Pancreas (tissue), 10 donors: ENCODE measurements at regions not wholly inside any gene's neighbourhood (a gene's known extent, or its start where the extent isn't known, plus 50 kb on each side); places are given as distances from the start of the nearest gene placed in this dataset.

Source experiments
- ATAC-seq, 4 donors: fragments of 200-7000 bp; cut with Tn5 transposase; one replicate each; pipeline versions ENCODE4 v1.8.0 to v1.9.1; 2020; ENCODE audit warnings: mild to moderate bottlenecking in 4 of 4, moderate library complexity in 4 of 4
- DNase-seq, 6 donors: peaks; one replicate each; pipeline ENCODE4 v3.0.0-alpha.2; 2020
- FAIRE-seq: peaks from 2 replicates; lab custom pipeline; 2012; peaks lifted over from hg19 to GRCh38; lab: Jason Lieb, UNC
- H3K27ac ChIP-seq, 4 donors: fragments of 200-600 bp; sonication (generic); 1 replicate in 3 of 4; 2 replicates in 1 of 4; pipeline versions ENCODE4 v1.5.0 to v1.8.0; 2020
- H3K27me3 ChIP-seq, 4 donors: fragments of 200-600 bp; one replicate each; pipeline ENCODE4 v1.8.0; 2021
- H3K36me3 ChIP-seq, 3 donors: fragments of 200-600 bp; sonication (generic) in 1 of 3; one replicate each; pipeline versions ENCODE4 v1.5.0 to v1.8.0; 2020 to 2021
- H3K4me1 ChIP-seq, 3 donors: fragments of 200-600 bp; one replicate each; pipeline ENCODE4 v1.8.0; 2021
- H3K4me3 ChIP-seq, 4 donors: fragments of 200-600 bp; sonication (generic) in 2 of 4; one replicate each; pipeline versions ENCODE4 v1.5.0 to v1.8.0; 2020 to 2021
- H3K9me3 ChIP-seq, 4 donors: fragments of 200-600 bp; one replicate each; pipeline ENCODE4 v1.8.0; 2021
- WGBS, 2 donors: extraction: QIAGEN DNeasy Blood & Tissue Kit; methylation state at CpG; one replicate each; pipeline ENCODE4 v1.1.7; 2013; 5-methylcytosine and 5-hydroxymethylcytosine counted together
- intact Hi-C, 3 donors: fragments of 100-400 bp; cut with DNase I; formaldehyde crosslinking; loops; one replicate each; pipeline versions ENCODE4 v1.11.1 to v1.14.2; 2022
- TF ChIP-seq, protein P1 (sequence below), 4 donors: fragments of 200-600 bp; sonication (generic) in 3 of 4; IDR thresholded peaks; one replicate each; pipeline versions ENCODE4 v1.5.0 to v1.8.0; 2021; ENCODE audit warnings: antibody characterized with exemption in 4 of 4
- donor health status: healthy with polysubstance abuse.
- donor health status: DM: no; HTN: no; CAD: no; lungs with moderate emphysema.
- donor health status: DM: no; HTN: no; CAD: no.
- donor health status: control.
- donor health status: control.
- donor health status: Bipolar disorder and iron deficiency.
- donor health status: DM: yes; HTN: yes; CAD: no.
- donor health status: DM: no; HTN: no; CAD: no.
- donor health status: DM: no; HTN: no; CAD: no.
- donor health status: DM: yes; HTN: yes; CAD: no.

- no peaks in the 10 kb centered on the region for H3K9me3 ChIP-seq
- FAIRE-seq (no peak), ATAC-seq (no peak), DNase-seq (no peak)
- no peaks in the 10 kb centered on the region for H3K4me1 ChIP-seq
- no peak overlapping the region for H3K4me3 ChIP-seq
- H3K36me3 ChIP-seq = no peaks in the 10 kb centered on the region
- no peak overlapping the region for H3K27ac ChIP-seq
- TF ChIP-seq, protein P1, sequence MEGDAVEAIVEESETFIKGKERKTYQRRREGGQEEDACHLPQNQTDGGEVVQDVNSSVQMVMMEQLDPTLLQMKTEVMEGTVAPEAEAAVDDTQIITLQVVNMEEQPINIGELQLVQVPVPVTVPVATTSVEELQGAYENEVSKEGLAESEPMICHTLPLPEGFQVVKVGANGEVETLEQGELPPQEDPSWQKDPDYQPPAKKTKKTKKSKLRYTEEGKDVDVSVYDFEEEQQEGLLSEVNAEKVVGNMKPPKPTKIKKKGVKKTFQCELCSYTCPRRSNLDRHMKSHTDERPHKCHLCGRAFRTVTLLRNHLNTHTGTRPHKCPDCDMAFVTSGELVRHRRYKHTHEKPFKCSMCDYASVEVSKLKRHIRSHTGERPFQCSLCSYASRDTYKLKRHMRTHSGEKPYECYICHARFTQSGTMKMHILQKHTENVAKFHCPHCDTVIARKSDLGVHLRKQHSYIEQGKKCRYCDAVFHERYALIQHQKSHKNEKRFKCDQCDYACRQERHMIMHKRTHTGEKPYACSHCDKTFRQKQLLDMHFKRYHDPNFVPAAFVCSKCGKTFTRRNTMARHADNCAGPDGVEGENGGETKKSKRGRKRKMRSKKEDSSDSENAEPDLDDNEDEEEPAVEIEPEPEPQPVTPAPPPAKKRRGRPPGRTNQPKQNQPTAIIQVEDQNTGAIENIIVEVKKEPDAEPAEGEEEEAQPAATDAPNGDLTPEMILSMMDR (IDR thresholded peaks at IDR 0.05) = no peak
- intact Hi-C loops = no loop called here
- 44 to 61% methylated on average over 1 of the region's 1 CpG for WGBS, 2 donors
- no peaks in the 10 kb centered on the region for H3K27me3 ChIP-seq
Observed at GRCh38 chr19:23515551-23515950, 120.3 kb upstream of the ZNF91 start.

- 83 to 88% methylated on average over 24 of the region's 24 CpGs for WGBS, 2 donors
Observed at GRCh38 chr19:23512151-23512925, 117.1 kb upstream of the ZNF91 start.

GRCh38 chr19:23509686-23510450 lies 114.6 kb upstream of the ZNF91 start:
- Histone ChIP-seq H3K27ac (no peak overlapping the region), H3K4me3 (no peak overlapping the region), H3K27me3 (no peaks in the 10 kb centered on the region), H3K9me3 (no peaks in the 10 kb centered on the region), H3K36me3 (no peaks in the 10 kb centered on the region), H3K4me1 (no peaks in the 10 kb centered on the region)
- ATAC-seq (no peak), DNase-seq (no peak), FAIRE-seq (no peak)
- TF ChIP-seq, protein P1 (IDR thresholded peaks at IDR 0.05) = no peak
- 45 to 47% methylated on average over 3 of the region's 3 CpGs for WGBS, 2 donors
- intact Hi-C loops = no loop called here

More at GRCh38 chr19:23512151-23512925, 117.1 kb upstream of the ZNF91 start:
- TF ChIP-seq, protein P1 (IDR thresholded peaks at IDR 0.05) = no peak
- no peak overlapping the region for H3K4me3 ChIP-seq
- ATAC-seq (no peak), DNase-seq (no peak), FAIRE-seq (no peak)
- no peak overlapping the region for H3K27ac ChIP-seq
- H3K4me1 ChIP-seq = no peaks in the 10 kb centered on the region
- no peaks in the 10 kb centered on the region for H3K36me3 ChIP-seq
- no peaks in the 10 kb centered on the region for H3K9me3 ChIP-seq
- intact Hi-C loops = no loop called here
- no peaks in the 10 kb centered on the region for H3K27me3 ChIP-seq

DNA sequence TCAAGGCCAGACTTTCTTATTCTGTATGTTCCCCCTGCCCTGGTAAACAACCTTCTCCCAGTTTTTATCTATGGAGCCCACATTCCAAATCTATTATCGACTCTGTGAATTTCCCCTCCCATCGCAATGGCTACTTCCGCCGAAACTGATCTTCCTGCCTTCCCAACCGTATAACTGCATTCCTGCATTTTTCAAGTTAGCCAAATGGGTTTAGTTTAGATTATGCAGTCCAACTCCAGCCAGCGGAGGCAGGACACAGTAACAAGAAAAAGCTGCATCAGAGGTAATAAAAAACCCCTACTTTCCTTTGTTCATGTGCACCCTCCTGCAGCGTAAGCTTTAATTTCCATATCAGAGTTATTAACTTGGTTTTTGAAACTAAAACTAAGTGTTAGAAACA lies 112.2 kb upstream of the ZNF91 start:
- H3K4me3 ChIP-seq = no peak overlapping the region
- no peak for FAIRE-seq
- DNase-seq = no peak
- ATAC-seq = no peak
- H3K27me3 ChIP-seq = no peaks in the 10 kb centered on the region
- no peak overlapping the region for H3K27ac ChIP-seq
- WGBS, 2 donors = 68 to 75% methylated on average over 7 of the region's 7 CpGs
- H3K9me3 ChIP-seq = no peaks in the 10 kb centered on the region
- no peaks in the 10 kb centered on the region for H3K36me3 ChIP-seq
- TF ChIP-seq, protein P1 (IDR thresholded peaks at IDR 0.05) = no peak
- no peaks in the 10 kb centered on the region for H3K4me1 ChIP-seq
- intact Hi-C loops = no loop called here
